Muscle of leg (tissue), 3 donors: ENCODE measurements at regions not wholly inside any gene's neighbourhood (a gene's known extent, or its start where the extent isn't known, plus 50 kb on each side); places are given as distances from the start of the nearest gene placed in this dataset.

Experiments used
- DNase-seq: peaks from one replicate; pipeline ENCODE4 v3.0.0; 2013
- H3K27ac ChIP-seq: one replicate; pipeline ENCODE4 v1.5.1; 2013; ENCODE audit warnings: mild to moderate bottlenecking, low read length, control low read depth
- H3K27me3 ChIP-seq: one replicate; pipeline ENCODE4 v1.6.1; 2013; ENCODE audit warnings: low read length; ENCODE audit not compliant: control insufficient read depth, insufficient read depth
- H3K36me3 ChIP-seq: one replicate; pipeline ENCODE4 v1.6.1; 2013; ENCODE audit warnings: low read length; ENCODE audit not compliant: control insufficient read depth, insufficient read depth
- H3K4me1 ChIP-seq: one replicate; pipeline ENCODE4 v1.6.1; 2013; ENCODE audit warnings: low read length; ENCODE audit not compliant: control insufficient read depth, insufficient read depth
- H3K4me3 ChIP-seq: one replicate; pipeline ENCODE4 v1.5.1; 2013; ENCODE audit warnings: low read length, control low read depth
- H3K9me3 ChIP-seq: replicated peaks from 2 replicates; pipeline ENCODE4 v1.6.1; 2013; ENCODE audit warnings: low read depth, low read length; ENCODE audit not compliant: control insufficient read depth
- WGBS: methylation state at CpG from one replicate; pipeline ENCODE4 v1.1.5; 2013; ENCODE audit warnings: missing lambda C conversion rate; ENCODE audit not compliant: insufficient coverage; 5-methylcytosine and 5-hydroxymethylcytosine counted together

DNA sequence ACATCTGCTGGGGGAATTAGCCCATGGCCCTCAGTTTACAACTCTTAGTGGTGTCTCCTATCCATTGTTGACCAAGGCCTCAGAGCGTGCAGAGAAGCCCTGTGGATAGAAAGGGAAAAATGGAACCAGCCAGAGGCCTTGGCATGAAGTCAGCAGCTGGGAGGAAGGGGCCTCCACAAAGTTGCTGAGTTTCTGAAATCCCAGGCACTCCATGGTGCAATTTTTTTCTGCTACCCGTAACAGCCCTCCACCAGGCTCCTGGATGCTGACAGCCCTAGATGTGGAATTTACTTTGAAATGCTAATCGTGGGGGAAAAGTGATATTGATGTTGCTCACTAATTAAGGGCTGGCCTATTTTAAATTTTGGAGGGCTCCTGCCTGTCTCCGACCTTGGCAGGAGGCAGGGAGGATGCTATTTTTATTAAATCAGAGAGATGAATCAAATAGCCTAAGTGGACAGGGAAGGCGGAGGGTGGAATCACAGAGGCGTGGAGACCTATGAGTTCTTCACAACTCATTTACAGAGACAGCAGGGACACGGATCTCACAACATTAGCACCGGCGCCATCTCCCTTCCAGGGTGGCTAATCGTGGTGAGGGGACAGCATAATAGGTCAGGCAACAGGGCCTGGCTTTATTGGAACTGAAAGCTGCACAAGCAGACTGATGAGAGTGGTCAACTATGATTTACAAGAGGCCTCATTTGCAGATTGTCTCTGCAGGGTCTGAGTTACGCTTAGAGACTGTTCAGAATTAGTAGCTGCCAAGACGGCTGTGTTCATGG is 99.8 kb upstream of the WSCD2 start:
- H3K4me3 ChIP-seq: no peak overlapping the region
- no peak overlapping the region for H3K27ac ChIP-seq
- H3K27me3 ChIP-seq: peaks cover 6% of the 10 kb centered on the region
- DNase-seq: peak; percentile 14
- H3K36me3 ChIP-seq: no peaks in the 10 kb centered on the region
- 29% methylated on average over 8 of the region's 12 CpGs for WGBS
- no peaks in the 10 kb centered on the region for H3K9me3 ChIP-seq
- H3K4me1 ChIP-seq: no peaks in the 10 kb centered on the region

DNA sequence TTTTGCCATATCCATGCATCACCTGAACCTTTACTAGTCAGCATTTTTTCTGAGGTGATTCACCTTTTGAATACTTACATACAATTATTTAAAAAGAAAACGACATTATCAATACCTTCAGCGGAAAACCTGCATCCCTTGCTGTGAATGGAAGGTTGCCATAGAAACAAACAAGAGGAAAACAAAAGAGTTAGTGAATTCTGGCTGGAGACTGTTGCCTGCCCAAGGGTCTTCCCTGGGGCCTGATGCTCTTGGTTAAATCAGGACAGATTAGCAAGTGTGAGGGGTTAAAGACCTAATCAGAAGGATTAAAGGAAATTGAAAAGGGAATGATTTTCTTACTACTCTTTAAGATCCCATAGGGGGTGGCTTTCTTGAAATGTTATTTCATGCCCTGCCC is 96.0 kb upstream of the WSCD2 start:
- Histone ChIP-seq H3K27me3 (peaks cover 2% of the 10 kb centered on the region), H3K36me3 (no peaks in the 10 kb centered on the region), H3K9me3 (no peaks in the 10 kb centered on the region), H3K4me3 (no peak overlapping the region), H3K27ac (no peak overlapping the region), H3K4me1 (no peaks in the 10 kb centered on the region)
- DNase-seq: peak; percentile 11
- WGBS: no CpG with 5 or more reads among the region's 2 CpGs

DNA sequence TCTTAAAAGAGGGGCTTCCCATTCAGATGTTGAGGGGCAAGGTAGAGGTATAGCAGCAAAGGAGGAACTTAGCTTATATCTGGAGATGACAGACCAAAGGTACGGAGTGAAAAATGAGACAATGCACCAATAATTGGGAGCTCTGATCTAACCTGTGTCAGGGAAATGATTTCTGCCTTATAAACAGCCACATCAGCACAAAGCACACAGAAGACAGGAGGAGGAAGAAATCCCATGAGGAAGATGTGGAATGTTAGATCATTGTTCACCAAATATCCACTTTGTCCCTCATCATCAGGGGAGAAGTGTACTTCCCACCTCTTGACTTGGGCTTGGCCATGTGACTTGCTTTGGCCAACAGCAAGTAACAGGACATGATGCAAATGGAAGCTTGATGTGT is 93.7 kb upstream of the WSCD2 start:
- WGBS: no CpG with 5 or more reads among the region's 1 CpG
- Histone ChIP-seq H3K4me1 (no peaks in the 10 kb centered on the region), H3K36me3 (no peaks in the 10 kb centered on the region), H3K4me3 (no peak overlapping the region), H3K27ac (no peak overlapping the region), H3K27me3 (peaks cover 2% of the 10 kb centered on the region), H3K9me3 (no peaks in the 10 kb centered on the region)
- no peak for DNase-seq

DNA sequence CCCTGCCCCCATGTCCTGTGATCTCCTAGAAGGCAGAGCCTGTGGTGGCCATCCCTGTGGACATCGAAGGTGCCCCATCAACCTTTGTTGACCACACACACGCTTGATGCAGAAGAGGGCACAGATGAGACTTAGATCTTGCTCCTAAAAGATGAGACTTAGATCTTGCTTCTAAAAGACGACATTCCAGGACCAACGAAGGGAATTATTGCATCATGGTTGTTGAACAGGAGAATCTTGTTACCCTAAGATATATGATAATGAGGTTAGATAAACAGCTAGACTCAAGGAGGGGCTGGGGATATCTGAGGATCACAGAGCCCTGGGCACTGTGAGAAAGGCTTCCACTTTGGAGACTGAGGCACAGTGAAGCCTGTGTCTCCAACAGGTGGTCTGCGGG is 91.1 kb upstream of the WSCD2 start:
- H3K36me3 ChIP-seq: no peaks in the 10 kb centered on the region
- H3K4me1 ChIP-seq: no peaks in the 10 kb centered on the region
- no peak overlapping the region for H3K27ac ChIP-seq
- no peak for DNase-seq
- H3K9me3 ChIP-seq: no peaks in the 10 kb centered on the region
- 86% methylated on average over 4 of the region's 5 CpGs for WGBS
- H3K27me3 ChIP-seq: no peaks in the 10 kb centered on the region
- H3K4me3 ChIP-seq: no peak overlapping the region

DNA sequence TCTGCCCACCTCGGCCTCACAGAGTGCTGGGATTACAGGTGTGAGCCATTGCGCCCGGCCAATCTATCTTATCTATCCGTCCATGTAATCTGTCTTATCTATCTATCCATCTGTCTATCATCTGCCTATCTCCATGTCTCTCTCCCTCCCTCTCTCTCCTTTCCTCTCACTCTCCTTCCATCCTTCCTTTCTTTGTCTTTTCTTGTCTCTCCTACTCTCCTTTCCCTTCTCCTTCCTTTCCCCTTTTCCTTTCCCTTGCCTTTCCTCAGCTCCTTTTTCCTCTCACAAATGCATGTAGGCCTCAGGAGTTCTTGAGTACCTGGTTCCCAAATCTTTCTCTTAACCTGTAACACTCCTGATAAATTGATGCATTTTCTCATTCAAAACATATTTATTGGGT is 89.3 kb upstream of the WSCD2 start:
- H3K9me3 ChIP-seq: no peaks in the 10 kb centered on the region
- 93% methylated on average over 4 of the region's 4 CpGs for WGBS

DNA sequence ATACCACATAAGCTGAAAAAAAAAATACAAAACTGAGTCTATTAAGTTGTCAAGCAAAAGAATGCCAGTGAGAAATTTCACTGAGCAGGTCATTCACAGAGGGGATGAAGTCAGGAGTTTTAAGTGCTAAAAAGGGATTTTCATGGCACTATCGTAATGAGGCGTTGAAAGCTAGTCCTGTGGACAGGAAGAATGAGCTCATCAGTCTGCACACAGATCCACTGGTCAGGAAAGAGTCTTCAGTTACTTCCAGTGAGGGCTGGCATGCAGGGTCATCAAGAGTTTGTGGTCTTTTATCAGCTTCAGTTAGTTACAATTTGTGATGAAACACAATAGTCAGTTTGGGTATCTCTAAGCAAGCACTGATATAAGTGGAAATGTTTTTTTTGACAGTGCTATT is 88.1 kb upstream of the WSCD2 start:
- no peaks in the 10 kb centered on the region for H3K36me3 ChIP-seq
- 50% methylated on average over 2 of the region's 2 CpGs for WGBS
- H3K27ac ChIP-seq: no peak overlapping the region

More for the DNA sequence above, 89.3 kb upstream of the WSCD2 start:
- DNase-seq: no peak
- Histone ChIP-seq H3K27me3 (no peaks in the 10 kb centered on the region), H3K4me3 (no peak overlapping the region), H3K4me1 (peaks cover 2% of the 10 kb centered on the region), H3K36me3 (no peaks in the 10 kb centered on the region), H3K27ac (no peak overlapping the region)

DNA sequence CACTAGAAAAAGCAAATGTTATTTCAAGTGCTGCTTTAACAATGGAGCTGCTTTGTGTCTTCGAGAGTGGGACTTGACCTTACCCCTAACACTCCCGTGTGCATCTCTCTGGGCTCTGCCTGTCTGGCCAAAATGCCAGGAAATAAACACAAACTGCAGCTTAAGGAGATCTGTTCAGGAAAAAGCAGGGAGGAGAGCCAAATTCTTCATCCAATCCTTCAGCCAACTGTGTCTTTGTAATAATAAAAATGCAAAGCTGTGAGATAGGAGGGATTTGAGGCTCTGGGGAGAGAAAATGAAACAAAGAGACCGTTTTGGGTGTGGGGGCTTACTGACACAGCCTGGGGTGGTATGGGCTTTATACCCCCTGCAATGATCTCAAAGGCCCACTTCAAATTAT is 85.8 kb upstream of the WSCD2 start:
- Histone ChIP-seq H3K27ac (no peak overlapping the region), H3K4me3 (no peak overlapping the region), H3K9me3 (no peaks in the 10 kb centered on the region), H3K27me3 (no peaks in the 10 kb centered on the region), H3K4me1 (peaks cover 9% of the 10 kb centered on the region), H3K36me3 (no peaks in the 10 kb centered on the region)
- WGBS: no CpG with 5 or more reads among the region's 3 CpGs
- peak; percentile 54 for DNase-seq

More for the DNA sequence above, 88.1 kb upstream of the WSCD2 start:
- Histone ChIP-seq H3K9me3 (no peaks in the 10 kb centered on the region), H3K4me1 (peaks cover 2% of the 10 kb centered on the region), H3K4me3 (no peak overlapping the region), H3K27me3 (no peaks in the 10 kb centered on the region)
- no peak for DNase-seq

DNA sequence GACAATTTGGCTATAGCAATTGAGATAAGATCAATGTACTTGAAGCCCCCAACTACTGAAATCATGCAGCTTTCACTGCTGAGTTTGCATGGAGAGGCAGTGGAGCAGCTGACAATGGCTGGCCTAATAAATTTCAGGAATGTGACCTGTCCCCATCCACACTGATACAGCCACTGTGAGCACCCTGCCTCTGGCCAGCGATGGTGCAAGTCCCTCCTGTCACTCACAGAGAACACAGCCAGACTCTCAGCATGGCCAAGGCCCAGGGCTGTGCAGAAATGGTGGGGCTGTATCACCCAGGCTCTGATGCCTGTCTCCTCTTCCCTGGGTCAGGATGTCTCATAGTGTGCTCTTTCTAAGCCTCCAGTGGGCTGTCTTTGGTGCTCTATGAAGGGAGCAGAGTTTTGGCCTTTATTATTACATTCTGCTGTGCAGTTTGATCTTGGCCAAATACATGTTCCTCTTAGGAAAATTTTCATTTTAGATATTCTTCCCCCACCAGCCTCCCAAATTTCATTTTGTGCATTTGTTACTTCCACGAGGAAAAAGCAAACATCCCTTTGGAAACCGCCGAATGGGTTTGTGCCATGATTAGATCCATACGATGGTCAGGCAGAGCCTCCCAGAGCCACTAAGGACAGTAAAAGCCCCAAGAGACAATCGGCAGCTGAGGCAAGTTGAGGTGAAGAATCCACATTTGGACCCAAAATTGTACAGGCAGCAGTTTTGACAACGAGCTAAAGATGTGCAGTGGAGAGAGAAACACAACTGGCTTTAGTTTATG is 85.1 kb upstream of the WSCD2 start:
- peaks cover 9% of the 10 kb centered on the region for H3K4me1 ChIP-seq
- no peaks in the 10 kb centered on the region for H3K36me3 ChIP-seq
- no peak overlapping the region for H3K4me3 ChIP-seq
- no peaks in the 10 kb centered on the region for H3K9me3 ChIP-seq
- WGBS: 46% methylated on average over 5 of the region's 7 CpGs
- DNase-seq: peak; percentile 72
- no peaks in the 10 kb centered on the region for H3K27me3 ChIP-seq
- no peak overlapping the region for H3K27ac ChIP-seq

DNA sequence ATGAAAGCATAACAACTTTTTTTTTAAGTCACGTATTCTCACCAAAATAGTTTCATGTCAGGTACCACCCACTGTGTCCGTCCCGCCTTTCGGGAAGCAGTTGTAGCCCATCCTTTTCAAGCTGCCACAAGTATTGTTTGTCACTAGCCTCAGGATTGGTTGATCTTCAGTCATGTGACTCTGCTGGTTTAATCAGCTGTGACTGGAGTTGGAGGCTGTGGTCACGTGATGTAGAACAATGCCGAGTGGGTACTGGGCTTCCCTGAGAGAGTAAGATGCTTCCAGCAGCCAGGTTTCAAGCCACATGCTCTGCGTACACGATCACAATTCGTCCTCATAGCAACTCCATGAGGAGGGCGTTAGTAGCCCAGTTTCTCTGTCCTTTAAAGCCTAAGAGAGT is 83.0 kb upstream of the WSCD2 start:
- no peak overlapping the region for H3K4me3 ChIP-seq
- WGBS: 76% methylated on average over 10 of the region's 10 CpGs
- H3K27me3 ChIP-seq: no peaks in the 10 kb centered on the region
- DNase-seq: peak; percentile 12
- H3K36me3 ChIP-seq: no peaks in the 10 kb centered on the region
- H3K4me1 ChIP-seq: peaks cover 9% of the 10 kb centered on the region
- peak overlapping the region; percentile 79 for H3K27ac ChIP-seq
- no peaks in the 10 kb centered on the region for H3K9me3 ChIP-seq

DNA sequence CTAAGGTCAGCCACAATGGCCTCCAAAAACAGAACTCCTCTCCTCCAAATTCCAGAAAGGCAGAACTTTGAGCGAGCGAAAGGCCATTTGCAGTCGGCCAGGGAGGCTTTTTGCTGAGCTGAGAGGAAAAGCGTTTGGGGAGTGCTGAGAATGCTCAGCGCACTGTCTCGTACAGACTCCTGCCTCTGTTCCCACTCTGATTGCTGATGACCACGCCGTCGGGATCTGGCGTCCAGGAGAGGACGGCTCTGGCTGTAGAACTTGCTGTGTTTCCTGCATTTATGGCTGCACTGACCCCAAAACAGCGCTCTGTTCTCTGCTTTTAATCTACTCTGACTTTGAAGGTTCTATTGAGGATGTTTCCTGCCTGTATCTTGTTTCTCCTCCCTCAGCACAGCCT is 82.4 kb upstream of the WSCD2 start:
- Histone ChIP-seq H3K4me1 (peaks cover 9% of the 10 kb centered on the region), H3K27ac (peak overlapping the region; percentile 79), H3K27me3 (no peaks in the 10 kb centered on the region), H3K36me3 (no peaks in the 10 kb centered on the region), H3K9me3 (no peaks in the 10 kb centered on the region), H3K4me3 (no peak overlapping the region)
- peak; percentile 72 for DNase-seq
- WGBS: 24% methylated on average over 9 of the region's 12 CpGs
